ENCODE measurements at regions not wholly inside any gene's neighbourhood (a gene's known extent, or its start where the extent isn't known, plus 50 kb on each side); places are given as distances from the start of the nearest gene placed in this dataset.

GRCh38 chr5:24053737-24054136, 546.3 kb downstream of the PRDM9 start:
- TF ChIP-seq CTCF (IDR thresholded peaks at IDR 0.05) = no peak
- no peak for TF ChIP-seq POLR2A (IDR thresholded peaks at IDR 0.05)
- TF ChIP-seq EP300 (IDR thresholded peaks at IDR 0.05) = no peak

Data from upper lobe of left lung (tissue), 4 donors.